Nephron (organoid): ENCODE measurements at regions not wholly inside any gene's neighbourhood (a gene's known extent, or its start where the extent isn't known, plus 50 kb on each side); places are given as distances from the start of the nearest gene placed in this dataset.

Experiments
- H3K27ac Mint-ChIP-seq, 3 experiments: 2 replicates each; pipeline ENCODE4 v1.8.0; 2020; ENCODE audit warnings: mixed read lengths in 3 of 3, mild to moderate bottlenecking in 2 of 3, moderate library complexity in 1 of 3
- H3K27me3 Mint-ChIP-seq: 2 replicates; pipeline ENCODE4 v1.8.0; 2021; ENCODE audit warnings: low read depth, mild to moderate bottlenecking, moderate library complexity, mixed read lengths
- H3K36me3 Mint-ChIP-seq: 2 replicates; pipeline ENCODE4 v1.8.0; 2020; ENCODE audit warnings: low read depth, mixed read lengths
- H3K4me1 Mint-ChIP-seq: 2 replicates; pipeline ENCODE4 v1.8.0; 2020; ENCODE audit warnings: mixed read lengths
- H3K4me3 Mint-ChIP-seq, 3 experiments: 2 replicates each; pipeline ENCODE4 v1.8.0; 2020; ENCODE audit warnings: mild to moderate bottlenecking in 3 of 3, mixed read lengths in 3 of 3, moderate library complexity in 2 of 3
- H3K9me3 Mint-ChIP-seq: 2 replicates; pipeline ENCODE4 v1.8.0; 2020; ENCODE audit warnings: mixed read lengths
- CTCF ChIP-seq, 3 experiments: fragments of 200-600 bp; sonication (generic); IDR thresholded peaks; one replicate each; pipeline ENCODE4 v1.5.0; 2021; ENCODE audit warnings: antibody characterized with exemption in 3 of 3; ENCODE audit not compliant: unreplicated experiment in 3 of 3

- no peak for TF ChIP-seq CTCF (IDR thresholded peaks at IDR 0.05; ENCODE audit: unreplicated experiment in 3 of 3)
- Mint-ChIP-seq H3K27ac (peak overlapping the region; percentile 27 to 75 (median 67)), H3K27me3 (peaks cover 7% of the 10 kb centered on the region), H3K4me3 (no peak overlapping the region), H3K9me3 (peaks cover 2% of the 10 kb centered on the region), H3K36me3 (no peaks in the 10 kb centered on the region), H3K4me1 (no peaks in the 10 kb centered on the region)
Observed at GRCh38 chr1:56390232-56390867, 189.0 kb downstream of the PLPP3 start.

GRCh38 chr1:56389813-56390212, 189.6 kb downstream of the PLPP3 start:
- Mint-ChIP-seq H3K27me3 (peaks cover 7% of the 10 kb centered on the region), H3K4me3 (no peak overlapping the region), H3K9me3 (peaks cover 2% of the 10 kb centered on the region), H3K4me1 (no peaks in the 10 kb centered on the region), H3K27ac (no peak overlapping the region), H3K36me3 (no peaks in the 10 kb centered on the region)
- TF ChIP-seq CTCF (IDR thresholded peaks at IDR 0.05; ENCODE audit: unreplicated experiment in 3 of 3): no peak

GRCh38 chr1:56387071-56387740, 192.2 kb downstream of the PLPP3 start:
- Mint-ChIP-seq H3K4me1 (no peaks in the 10 kb centered on the region), H3K27ac (no peak overlapping the region), H3K27me3 (no peaks in the 10 kb centered on the region), H3K4me3 (no peak overlapping the region), H3K36me3 (no peaks in the 10 kb centered on the region), H3K9me3 (peaks cover 2% of the 10 kb centered on the region)
- TF ChIP-seq CTCF (IDR thresholded peaks at IDR 0.05; ENCODE audit: unreplicated experiment in 3 of 3): no peak

- Mint-ChIP-seq H3K4me1 (no peaks in the 10 kb centered on the region), H3K27me3 (no peaks in the 10 kb centered on the region), H3K27ac (no peak overlapping the region), H3K36me3 (no peaks in the 10 kb centered on the region), H3K4me3 (no peak overlapping the region), H3K9me3 (peaks cover 2% of the 10 kb centered on the region)
- no peak for TF ChIP-seq CTCF (IDR thresholded peaks at IDR 0.05; ENCODE audit: unreplicated experiment in 3 of 3)
Observed at GRCh38 chr1:56385314-56385713, 194.0 kb downstream of the PLPP3 start.

GRCh38 chr1:56382929-56383328, 196.4 kb downstream of the PLPP3 start:
- H3K4me1 Mint-ChIP-seq: no peaks in the 10 kb centered on the region
- no peak overlapping the region for H3K27ac Mint-ChIP-seq
- H3K27me3 Mint-ChIP-seq: no peaks in the 10 kb centered on the region
- no peaks in the 10 kb centered on the region for H3K9me3 Mint-ChIP-seq
- H3K4me3 Mint-ChIP-seq: no peak overlapping the region
- H3K36me3 Mint-ChIP-seq: no peaks in the 10 kb centered on the region
- no peak for TF ChIP-seq CTCF (IDR thresholded peaks at IDR 0.05; ENCODE audit: unreplicated experiment in 3 of 3)

- Mint-ChIP-seq H3K36me3 (no peaks in the 10 kb centered on the region), H3K4me1 (peaks cover 15% of the 10 kb centered on the region), H3K4me3 (no peak overlapping the region), H3K27me3 (no peaks in the 10 kb centered on the region), H3K9me3 (no peaks in the 10 kb centered on the region), H3K27ac (no peak overlapping the region)
- no peak for TF ChIP-seq CTCF (IDR thresholded peaks at IDR 0.05; ENCODE audit: unreplicated experiment in 3 of 3)
Observed at GRCh38 chr1:56380531-56380930, 198.8 kb downstream of the PLPP3 start.
